22Rv1 (cell line): ENCODE measurements at regions not wholly inside any gene's neighbourhood (a gene's known extent, or its start where the extent isn't known, plus 50 kb on each side); places are given as distances from the start of the nearest gene placed in this dataset.

ENCODE experiments used
- ZFX ChIP-seq: fragments of 450-650 bp; IDR thresholded peaks from 2 replicates; pipeline ENCODE4 v1.6.1; 2017; ENCODE audit warnings: antibody characterized with exemption, borderline replicate concordance
- TF ChIP-seq, protein P1 (sequence below): fragments of 450-650 bp; IDR thresholded peaks from 2 replicates; pipeline ENCODE4 v1.5.1; 2017; ENCODE audit warnings: mild to moderate bottlenecking

DNA sequence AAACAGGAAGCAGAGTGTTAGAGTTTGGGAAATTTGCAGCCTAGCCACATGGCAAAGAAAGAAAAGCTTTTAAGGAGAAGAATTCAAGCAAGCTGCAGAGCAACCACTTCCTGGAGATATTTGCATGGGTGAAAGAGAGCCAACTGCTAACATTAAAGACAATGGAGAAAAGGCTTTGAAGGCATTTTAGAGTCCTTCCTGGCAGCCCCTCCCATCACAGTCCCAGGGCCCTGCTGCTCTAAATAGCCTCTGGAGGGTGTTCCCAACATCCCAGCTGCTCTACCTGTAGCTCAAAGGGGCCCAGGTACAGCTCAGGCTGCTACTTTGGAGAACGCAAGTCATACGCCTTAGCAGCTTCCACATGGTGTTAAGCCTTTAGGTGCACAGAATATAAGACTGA, 235.9 kb upstream of the FMR1 start:
- TF ChIP-seq, protein P1, sequence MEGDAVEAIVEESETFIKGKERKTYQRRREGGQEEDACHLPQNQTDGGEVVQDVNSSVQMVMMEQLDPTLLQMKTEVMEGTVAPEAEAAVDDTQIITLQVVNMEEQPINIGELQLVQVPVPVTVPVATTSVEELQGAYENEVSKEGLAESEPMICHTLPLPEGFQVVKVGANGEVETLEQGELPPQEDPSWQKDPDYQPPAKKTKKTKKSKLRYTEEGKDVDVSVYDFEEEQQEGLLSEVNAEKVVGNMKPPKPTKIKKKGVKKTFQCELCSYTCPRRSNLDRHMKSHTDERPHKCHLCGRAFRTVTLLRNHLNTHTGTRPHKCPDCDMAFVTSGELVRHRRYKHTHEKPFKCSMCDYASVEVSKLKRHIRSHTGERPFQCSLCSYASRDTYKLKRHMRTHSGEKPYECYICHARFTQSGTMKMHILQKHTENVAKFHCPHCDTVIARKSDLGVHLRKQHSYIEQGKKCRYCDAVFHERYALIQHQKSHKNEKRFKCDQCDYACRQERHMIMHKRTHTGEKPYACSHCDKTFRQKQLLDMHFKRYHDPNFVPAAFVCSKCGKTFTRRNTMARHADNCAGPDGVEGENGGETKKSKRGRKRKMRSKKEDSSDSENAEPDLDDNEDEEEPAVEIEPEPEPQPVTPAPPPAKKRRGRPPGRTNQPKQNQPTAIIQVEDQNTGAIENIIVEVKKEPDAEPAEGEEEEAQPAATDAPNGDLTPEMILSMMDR, result no peak
- TF ChIP-seq ZFX, result no peak
